ENCODE measurements at regions not wholly inside any gene's neighbourhood (a gene's known extent, or its start where the extent isn't known, plus 50 kb on each side); places are given as distances from the start of the nearest gene placed in this dataset.

DNA sequence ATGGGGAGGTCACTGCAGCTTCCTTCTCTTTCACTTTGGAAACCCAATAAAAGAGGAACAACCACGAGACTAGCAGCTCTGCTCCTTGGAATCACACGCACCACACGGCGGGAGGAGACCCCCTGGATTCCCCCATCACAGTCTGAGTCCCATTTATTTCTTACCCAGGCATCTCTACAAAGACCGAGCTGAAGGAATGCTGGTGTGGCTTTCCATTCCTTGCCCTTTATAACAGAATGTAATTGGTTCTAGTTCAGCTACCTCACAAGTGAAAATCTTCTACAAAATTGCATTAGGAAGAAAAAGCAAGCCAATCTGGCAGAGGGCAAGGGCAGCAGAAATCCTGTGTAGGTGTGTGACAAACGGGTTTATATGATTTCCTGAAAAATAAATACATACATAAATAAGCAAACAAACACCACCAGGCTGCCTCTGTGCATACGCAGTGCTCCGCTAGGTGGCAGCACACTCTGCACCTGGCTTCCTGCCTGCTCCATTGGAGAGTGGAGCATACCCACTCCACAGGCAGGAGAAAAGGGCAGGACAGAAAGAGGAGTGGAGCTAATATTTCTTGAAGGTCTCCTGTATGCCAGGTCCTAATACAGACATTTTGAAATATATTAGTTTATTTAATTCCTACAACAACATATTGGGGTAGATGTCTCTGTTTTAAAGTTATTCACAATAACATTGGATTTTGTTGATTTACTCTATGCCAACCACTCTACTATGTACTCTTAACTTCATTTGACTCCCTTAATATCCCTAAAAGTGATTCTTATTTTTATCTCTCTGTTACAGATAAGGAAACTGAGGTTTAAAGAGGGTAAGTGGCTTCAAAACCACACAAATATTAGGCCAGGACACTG, 673.1 kb downstream of the KCNA4 start:
- DNase-seq: peak; percentile 72

GRCh38 chr11:29336727-29337575, 679.9 kb downstream of the KCNA4 start:
- no peak for DNase-seq

- DNase-seq: no peak
Observed at GRCh38 chr11:29334776-29335130, 682.1 kb downstream of the KCNA4 start.

- peak; percentile 81 for DNase-seq
Observed at GRCh38 chr11:29333993-29334775, 682.6 kb downstream of the KCNA4 start.

GRCh38 chr11:29331451-29332010, 685.3 kb downstream of the KCNA4 start:
- DNase-seq: no peak

GRCh38 chr11:29328961-29329441, 687.8 kb downstream of the KCNA4 start:
- peak; percentile 77 for DNase-seq

- no peak for DNase-seq
Observed at GRCh38 chr11:29327891-29328290, 688.9 kb downstream of the KCNA4 start.

DNA sequence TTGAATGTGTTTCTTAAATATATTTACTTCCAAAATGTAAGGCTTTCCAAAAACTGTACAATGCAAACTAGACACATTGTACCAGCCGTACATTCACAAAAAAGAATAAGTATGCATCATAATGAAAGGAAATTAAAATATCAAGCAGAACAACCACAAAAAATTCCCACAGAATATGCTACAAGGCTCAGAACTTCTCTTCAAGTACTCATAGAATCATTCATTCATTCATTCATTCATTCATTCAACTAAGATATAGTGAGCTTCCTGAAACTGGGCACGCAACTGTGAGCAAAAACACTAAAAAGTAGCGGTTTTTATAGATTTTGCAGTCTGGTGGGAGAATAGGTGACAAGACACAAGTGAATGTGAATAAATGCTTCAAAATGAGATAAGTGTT, 690.1 kb downstream of the KCNA4 start:
- DNase-seq: no peak

- no peak for DNase-seq
Observed at GRCh38 chr11:29324328-29324727, 692.5 kb downstream of the KCNA4 start.

DNA sequence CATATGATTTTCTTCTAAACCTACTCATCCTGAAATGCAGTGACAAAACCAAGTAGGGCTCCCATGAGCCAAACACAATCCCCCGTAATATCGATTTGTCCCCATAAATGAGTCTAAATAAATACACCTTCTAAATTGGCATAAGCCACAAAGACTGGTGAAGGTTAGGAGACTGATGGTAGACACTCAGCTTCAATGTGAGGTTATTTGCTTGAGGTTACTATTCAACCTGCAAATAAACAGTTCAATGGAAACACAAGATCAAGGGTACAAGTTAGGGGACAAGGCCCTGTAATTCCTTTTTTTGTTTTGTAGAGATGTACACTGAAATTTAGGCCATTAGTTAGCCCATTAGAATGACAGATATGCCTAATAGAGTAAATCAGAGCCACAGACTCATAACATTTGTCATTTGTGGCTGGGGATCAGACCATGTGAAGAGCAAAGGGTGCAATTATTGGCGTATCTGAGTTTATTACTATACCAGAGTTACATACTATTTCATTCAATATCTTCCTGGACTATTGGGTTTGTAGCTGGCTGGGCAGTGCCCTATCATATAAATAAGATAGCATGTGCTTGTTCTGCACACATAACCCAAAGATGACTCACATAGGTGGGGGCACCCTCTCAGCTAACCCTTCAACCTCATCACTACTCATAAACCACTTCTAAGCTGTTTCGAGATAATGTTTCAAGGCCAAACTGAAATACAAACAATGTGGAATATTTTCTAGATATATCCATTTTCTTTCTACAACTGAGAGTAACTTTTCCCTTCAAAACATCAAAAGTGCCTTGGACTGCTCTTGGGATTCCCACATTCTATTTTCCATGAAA, 695.3 kb downstream of the KCNA4 start:
- no peak for DNase-seq

DNA sequence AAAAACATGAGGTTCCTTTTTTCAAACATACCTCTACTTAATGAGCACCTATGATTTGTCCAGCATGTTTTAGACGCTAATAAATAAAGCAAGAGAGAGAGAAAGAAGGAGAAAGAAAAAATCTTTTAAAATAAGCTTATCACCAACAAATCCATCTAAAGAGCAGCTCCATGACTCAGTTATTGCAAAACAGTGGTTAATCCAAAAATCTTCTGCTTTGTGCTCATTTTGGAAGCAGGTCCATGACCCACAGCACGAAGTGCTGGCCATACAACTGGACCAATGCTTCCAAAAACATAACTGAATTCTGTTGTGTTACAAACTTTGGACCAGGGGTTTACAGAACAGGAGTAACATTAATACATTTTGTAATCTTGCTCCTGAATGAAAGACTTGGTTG, 696.6 kb downstream of the KCNA4 start:
- DNase-seq: no peak

DNA sequence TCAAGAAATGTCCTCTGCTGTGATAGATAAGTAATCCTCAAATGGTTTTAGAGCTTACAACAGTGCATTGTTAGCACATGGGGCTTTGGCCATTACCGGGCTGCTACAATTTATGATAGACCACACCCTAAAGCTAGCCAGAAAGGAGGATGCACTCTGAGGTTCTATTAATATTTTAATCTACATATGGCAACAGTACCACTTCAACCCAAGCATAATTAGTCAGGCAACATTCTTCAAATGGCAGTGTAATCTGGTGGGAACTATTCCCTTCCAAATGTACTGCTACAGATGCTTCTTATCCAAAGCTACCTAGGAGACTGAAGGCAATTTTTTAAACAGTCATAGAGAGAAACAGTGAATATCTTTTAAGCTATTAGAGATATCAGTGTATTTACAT, 697.6 kb downstream of the KCNA4 start:
- DNase-seq: no peak

DNA sequence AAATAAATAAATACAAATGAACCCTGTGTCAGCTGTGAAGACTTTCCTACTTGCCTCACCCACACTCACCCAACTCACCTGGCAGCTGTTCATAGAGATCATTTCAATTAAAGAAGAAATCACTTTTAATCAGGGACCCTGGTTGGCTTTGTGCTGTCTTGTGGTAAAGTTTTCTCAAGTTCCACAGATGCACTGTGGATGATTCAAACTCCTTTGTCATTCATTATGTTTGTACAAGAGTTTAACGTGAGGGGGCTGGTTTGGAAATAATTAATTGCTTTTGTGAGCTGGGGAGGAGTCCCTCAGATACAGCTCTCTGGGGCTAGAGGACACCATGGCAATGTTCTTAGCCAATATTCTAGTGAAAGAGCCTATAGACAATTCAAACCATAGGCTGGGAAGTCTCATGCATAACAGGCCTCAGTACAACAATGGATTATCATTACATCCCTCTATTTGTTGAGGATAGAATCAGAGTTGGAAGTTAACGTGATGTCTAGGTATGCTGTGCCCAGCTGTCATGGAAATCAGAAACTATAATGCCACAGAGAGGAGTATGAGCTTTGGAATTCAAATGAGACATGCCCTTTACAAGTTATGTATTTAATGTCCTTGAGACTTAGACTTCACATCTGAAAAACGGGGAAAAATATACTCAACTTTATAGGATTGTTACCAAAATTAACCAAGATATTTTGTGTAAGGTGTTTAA, 698.5 kb downstream of the KCNA4 start:
- DNase-seq: no peak

GRCh38 chr11:29317694-29318093, 699.1 kb downstream of the KCNA4 start:
- DNase-seq: no peak

DNA sequence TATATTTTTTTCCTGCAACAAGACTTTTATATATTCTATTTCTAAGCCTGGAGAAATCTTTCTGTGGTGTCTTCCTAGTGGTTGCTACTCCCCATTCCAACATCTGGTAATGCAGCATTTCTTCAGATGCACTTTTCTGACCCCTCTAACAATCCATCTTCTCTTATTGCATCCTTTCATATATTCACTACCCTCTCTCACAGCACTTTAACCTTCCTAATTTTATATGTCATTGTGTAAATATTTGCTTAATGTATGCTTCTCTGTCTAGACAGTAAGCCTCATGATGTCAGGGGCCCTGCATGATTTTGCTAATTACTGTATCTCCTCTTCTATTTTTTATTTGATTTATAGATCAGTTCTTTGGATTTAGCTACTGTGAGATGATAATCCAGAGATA, 701.6 kb downstream of the KCNA4 start:
- no peak for DNase-seq

GRCh38 chr11:29314211-29314610, 702.6 kb downstream of the KCNA4 start:
- DNase-seq: no peak

- DNase-seq: no peak
Observed at GRCh38 chr11:29312812-29313211, 704.0 kb downstream of the KCNA4 start.

- DNase-seq: no peak
Observed at GRCh38 chr11:29310725-29311342, 706.0 kb downstream of the KCNA4 start.

DNA sequence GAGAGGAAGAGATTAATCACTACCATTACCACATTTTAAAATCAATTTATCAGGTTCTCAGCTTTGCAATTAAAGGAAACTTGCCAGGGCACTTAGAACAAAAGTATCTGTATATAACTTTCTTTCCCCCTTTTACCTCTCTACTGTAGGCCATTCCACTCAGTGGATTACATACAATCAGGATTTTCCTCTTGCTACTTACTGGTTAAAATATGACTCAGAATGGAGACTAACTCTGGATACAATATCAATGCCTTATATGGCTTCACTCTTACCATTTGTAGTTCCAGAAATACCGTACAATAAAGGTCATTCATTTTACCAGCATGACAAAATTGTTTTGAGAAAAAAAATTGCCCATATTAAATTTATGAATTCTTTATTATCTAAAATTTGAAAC, 706.8 kb downstream of the KCNA4 start:
- no peak for DNase-seq

- no peak for DNase-seq
Observed at GRCh38 chr11:29306527-29306926, 710.3 kb downstream of the KCNA4 start.

All from eye (tissue), 1 donor.